Hepatocyte (in vitro differentiated cells): ENCODE measurements at regions not wholly inside any gene's neighbourhood (a gene's known extent, or its start where the extent isn't known, plus 50 kb on each side); places are given as distances from the start of the nearest gene placed in this dataset.
A peak's percentile ranks its signal among the peaks of the same experiment; 100 is the strongest.

Source experiments
- DNase-seq: peaks from one replicate; pipeline ENCODE4 v3.0.0-alpha.2; 2016; ENCODE audit warnings: low spot score
- H2AFZ ChIP-seq: fragments of 200-600 bp; sonication (generic); 2 replicates; pipeline ENCODE4 v1.6.0; 2016; ENCODE audit warnings: antibody characterized with exemption, mild to moderate bottlenecking
- H3K27ac ChIP-seq: fragments of 200-600 bp; sonication (generic); 2 replicates; pipeline ENCODE4 v1.5.1; 2016; ENCODE audit warnings: mild to moderate bottlenecking
- H3K27me3 ChIP-seq: fragments of 200-600 bp; sonication (generic); 2 replicates; pipeline ENCODE4 v1.6.1; 2016
- H3K36me3 ChIP-seq: fragments of 200-600 bp; sonication (generic); replicated peaks from 2 replicates; pipeline ENCODE4 v1.5.1; 2016; ENCODE audit warnings: low read depth; ENCODE audit not compliant: insufficient read depth
- H3K4me1 ChIP-seq: fragments of 200-600 bp; sonication (generic); 2 replicates; pipeline ENCODE4 v1.5.1; 2016; ENCODE audit warnings: mild to moderate bottlenecking, moderate library complexity; ENCODE audit not compliant: insufficient read depth
- H3K4me2 ChIP-seq: fragments of 200-600 bp; sonication (generic); 2 replicates; pipeline ENCODE4 v1.6.0; 2016
- H3K4me3 ChIP-seq: fragments of 200-600 bp; sonication (generic); 2 replicates; pipeline ENCODE4 v1.5.1; 2016; ENCODE audit warnings: mild to moderate bottlenecking
- H3K79me2 ChIP-seq: fragments of 200-600 bp; sonication (generic); 2 replicates; pipeline ENCODE4 v1.6.0; 2017; ENCODE audit warnings: mild to moderate bottlenecking
- H3K9me2 ChIP-seq: fragments of 200-600 bp; sonication (generic); replicated peaks from 2 replicates; pipeline ENCODE4 v1.6.0; 2017; ENCODE audit warnings: mild to moderate bottlenecking; ENCODE audit not compliant: insufficient read depth
- H3K9me3 ChIP-seq: fragments of 200-600 bp; sonication (generic); 2 replicates; pipeline ENCODE4 v1.5.1; 2016; ENCODE audit warnings: low read depth, mild to moderate bottlenecking
- H4K20me1 ChIP-seq: fragments of 200-600 bp; sonication (generic); 2 replicates; pipeline ENCODE4 v1.6.0; 2016; ENCODE audit warnings: mild to moderate bottlenecking; ENCODE audit not compliant: insufficient read depth, poor library complexity, severe bottlenecking
- EZH2 ChIP-seq: fragments of 200-600 bp; sonication (generic); IDR thresholded peaks from 2 replicates; pipeline ENCODE4 v1.6.1; 2016; ENCODE audit warnings: antibody characterized with exemption, mild to moderate bottlenecking, borderline replicate concordance
- EZH2phosphoT487 ChIP-seq: fragments of 200-600 bp; sonication (generic); IDR thresholded peaks from one replicate; pipeline ENCODE4 v1.6.1; 2018; ENCODE audit warnings: antibody characterized with exemption, mild to moderate bottlenecking, low read depth, moderate library complexity; ENCODE audit not compliant: unreplicated experiment, severe bottlenecking
- WGBS: methylation state at CpG from one replicate; pipeline ENCODE4 v1.1.6; 2016; ENCODE audit warnings: low lambda C conversion rate; ENCODE audit errors: missing lambda C conversion rate; 5-methylcytosine and 5-hydroxymethylcytosine counted together
- TF ChIP-seq, protein P1 (sequence below): fragments of 200-600 bp; sonication (generic); IDR thresholded peaks from 2 replicates; pipeline ENCODE4 v1.5.1; 2016; ENCODE audit warnings: antibody characterized with exemption, mild to moderate bottlenecking; ENCODE audit not compliant: poor library complexity

DNA sequence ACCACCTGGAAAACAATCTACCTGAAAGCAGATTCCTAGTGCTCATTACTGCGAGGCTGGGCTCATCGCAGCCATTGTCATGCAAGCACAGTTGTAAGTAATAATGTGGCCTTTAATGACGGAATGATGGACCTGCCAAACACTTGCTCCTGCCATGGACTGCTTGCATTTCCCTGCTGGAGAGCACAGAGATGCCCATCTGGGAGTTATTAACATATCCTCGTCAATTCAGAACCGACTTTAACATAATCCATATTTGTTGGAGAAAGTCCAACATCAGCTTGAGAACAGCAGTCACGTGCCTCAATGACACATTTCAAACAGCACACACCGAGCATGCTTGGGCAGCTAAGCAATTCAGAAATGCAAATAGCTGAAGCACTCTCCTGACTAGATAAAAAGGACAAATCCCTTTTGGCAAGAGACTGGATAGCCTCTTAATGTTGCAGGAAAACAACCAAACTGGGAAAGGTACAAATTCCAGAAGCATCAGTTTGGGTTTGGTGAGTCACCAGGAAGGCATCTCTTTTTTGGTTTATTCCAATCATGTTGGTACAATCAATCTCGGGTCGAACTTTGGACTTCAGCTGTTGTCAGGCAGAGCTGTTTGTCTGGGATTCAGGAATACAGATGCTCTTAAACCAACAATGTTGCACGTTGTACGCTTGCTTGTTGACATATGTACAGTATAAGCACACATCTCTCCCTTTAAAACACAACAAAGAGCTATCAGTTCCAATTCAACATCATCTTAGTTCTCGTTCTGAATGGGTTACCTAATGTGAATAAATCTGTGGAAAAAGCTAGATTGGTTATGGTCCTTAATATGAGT lies 395.8 kb downstream of the LNPK start:
- no peaks in the 10 kb centered on the region for H3K36me3 ChIP-seq
- no peak for TF ChIP-seq EZH2phosphoT487
- H4K20me1 ChIP-seq, result no peaks in the 10 kb centered on the region
- H3K4me2 ChIP-seq, result peak overlapping the region; percentile 37
- H3K9me3 ChIP-seq, result no peaks in the 10 kb centered on the region
- peak overlapping the region; percentile 36 for H3K27ac ChIP-seq
- peak; percentile 42 for DNase-seq
- peaks cover 12% of the 10 kb centered on the region for H3K4me1 ChIP-seq
- H3K27me3 ChIP-seq, result no peaks in the 10 kb centered on the region
- no peak overlapping the region for H3K4me3 ChIP-seq
- no peaks in the 10 kb centered on the region for H3K9me2 ChIP-seq
- WGBS, result 24% methylated on average over 12 of the region's 12 CpGs
- no peaks in the 10 kb centered on the region for H3K79me2 ChIP-seq
- no peak overlapping the region for H2AFZ ChIP-seq

- WGBS, result 36% methylated on average over 5 of the region's 5 CpGs
- Histone ChIP-seq H3K4me1 (peaks cover 12% of the 10 kb centered on the region), H3K4me3 (no peak overlapping the region), H3K9me2 (no peaks in the 10 kb centered on the region), H3K27ac (peak overlapping the region; percentile 36), H4K20me1 (no peaks in the 10 kb centered on the region), H3K79me2 (no peaks in the 10 kb centered on the region), H2AFZ (no peak overlapping the region), H3K9me3 (no peaks in the 10 kb centered on the region), H3K4me2 (peak overlapping the region; percentile 37), H3K27me3 (no peaks in the 10 kb centered on the region), H3K36me3 (no peaks in the 10 kb centered on the region)
- no peak for DNase-seq
- TF ChIP-seq, protein P1, sequence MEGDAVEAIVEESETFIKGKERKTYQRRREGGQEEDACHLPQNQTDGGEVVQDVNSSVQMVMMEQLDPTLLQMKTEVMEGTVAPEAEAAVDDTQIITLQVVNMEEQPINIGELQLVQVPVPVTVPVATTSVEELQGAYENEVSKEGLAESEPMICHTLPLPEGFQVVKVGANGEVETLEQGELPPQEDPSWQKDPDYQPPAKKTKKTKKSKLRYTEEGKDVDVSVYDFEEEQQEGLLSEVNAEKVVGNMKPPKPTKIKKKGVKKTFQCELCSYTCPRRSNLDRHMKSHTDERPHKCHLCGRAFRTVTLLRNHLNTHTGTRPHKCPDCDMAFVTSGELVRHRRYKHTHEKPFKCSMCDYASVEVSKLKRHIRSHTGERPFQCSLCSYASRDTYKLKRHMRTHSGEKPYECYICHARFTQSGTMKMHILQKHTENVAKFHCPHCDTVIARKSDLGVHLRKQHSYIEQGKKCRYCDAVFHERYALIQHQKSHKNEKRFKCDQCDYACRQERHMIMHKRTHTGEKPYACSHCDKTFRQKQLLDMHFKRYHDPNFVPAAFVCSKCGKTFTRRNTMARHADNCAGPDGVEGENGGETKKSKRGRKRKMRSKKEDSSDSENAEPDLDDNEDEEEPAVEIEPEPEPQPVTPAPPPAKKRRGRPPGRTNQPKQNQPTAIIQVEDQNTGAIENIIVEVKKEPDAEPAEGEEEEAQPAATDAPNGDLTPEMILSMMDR, result no peak
- no peak for TF ChIP-seq EZH2
- no peak for TF ChIP-seq EZH2phosphoT487
Observed at GRCh38 chr2:175605640-175606009, 396.4 kb downstream of the LNPK start.

GRCh38 chr2:175601969-175602368 lies 400.1 kb downstream of the LNPK start:
- WGBS, result 77% methylated on average over 1 of the region's 1 CpG
- Histone ChIP-seq H3K4me1 (peaks cover 22% of the 10 kb centered on the region), H4K20me1 (no peaks in the 10 kb centered on the region), H3K27ac (no peak overlapping the region), H3K4me3 (no peak overlapping the region), H3K9me3 (no peaks in the 10 kb centered on the region), H2AFZ (no peak overlapping the region), H3K36me3 (no peaks in the 10 kb centered on the region), H3K79me2 (no peaks in the 10 kb centered on the region), H3K27me3 (no peaks in the 10 kb centered on the region), H3K4me2 (no peak overlapping the region), H3K9me2 (no peaks in the 10 kb centered on the region)
- TF ChIP-seq EZH2phosphoT487 (no peak), EZH2 (no peak)
- TF ChIP-seq, protein P1, result no peak
- no peak for DNase-seq

DNA sequence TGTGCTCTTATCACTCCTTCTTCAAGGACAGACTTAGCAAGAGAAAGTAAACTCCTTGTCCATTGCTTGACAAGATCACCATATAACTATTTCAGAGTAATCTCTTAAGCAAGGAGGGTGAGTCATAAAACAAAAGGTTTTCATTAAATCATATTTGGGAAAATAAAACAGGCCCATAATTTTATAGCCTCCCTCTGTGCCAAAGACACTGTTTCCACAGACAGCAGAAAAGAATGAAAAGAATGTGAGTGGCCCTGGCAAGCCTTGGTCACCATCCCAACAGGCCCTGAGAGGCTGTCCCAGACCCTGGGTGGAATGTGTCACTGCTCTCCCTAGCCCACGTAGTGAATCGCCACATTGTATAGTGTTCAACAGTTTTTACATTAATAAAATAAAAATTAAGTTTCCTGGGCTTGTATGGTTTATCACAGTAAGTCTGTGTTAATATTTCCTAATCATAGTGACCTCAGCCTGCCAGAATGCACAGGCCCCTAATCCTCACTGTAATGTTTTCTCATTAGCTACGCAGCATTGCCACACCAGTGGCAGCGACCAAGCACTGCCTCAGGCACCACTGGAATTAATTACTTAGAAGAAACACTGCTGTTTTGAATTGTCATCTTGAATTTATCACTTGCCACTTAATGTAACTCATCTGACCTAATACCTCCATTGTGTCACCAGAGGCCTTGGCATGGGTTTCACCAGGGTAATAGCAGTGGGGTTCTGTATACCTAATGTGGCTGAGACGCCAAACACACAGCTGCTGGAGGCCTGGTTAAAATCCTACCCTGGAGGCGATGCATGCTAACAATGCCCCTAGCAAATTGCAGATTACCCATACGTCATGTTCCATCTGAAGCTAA lies 401.9 kb downstream of the LNPK start:
- H3K4me3 ChIP-seq, result no peak overlapping the region
- TF ChIP-seq, protein P1, result no peak
- TF ChIP-seq EZH2 (no peak), EZH2phosphoT487 (no peak)
- H3K4me1 ChIP-seq, result peaks cover 10% of the 10 kb centered on the region
- peak overlapping the region; percentile 88 for H3K27ac ChIP-seq
- no peaks in the 10 kb centered on the region for H3K9me2 ChIP-seq
- H4K20me1 ChIP-seq, result no peaks in the 10 kb centered on the region
- H2AFZ ChIP-seq, result no peak overlapping the region
- no peaks in the 10 kb centered on the region for H3K36me3 ChIP-seq
- H3K4me2 ChIP-seq, result peak overlapping the region; percentile 37
- peaks cover 14% of the 10 kb centered on the region for H3K79me2 ChIP-seq
- no peak for DNase-seq
- H3K27me3 ChIP-seq, result no peaks in the 10 kb centered on the region
- H3K9me3 ChIP-seq, result no peaks in the 10 kb centered on the region
- 59% methylated on average over 7 of the region's 7 CpGs for WGBS
